Uterus (tissue), 3 donors: ENCODE measurements at regions not wholly inside any gene's neighbourhood (a gene's known extent, or its start where the extent isn't known, plus 50 kb on each side); places are given as distances from the start of the nearest gene placed in this dataset.

ENCODE experiments used
- DNase-seq, 2 donors: peaks; one replicate each; pipeline ENCODE4 v3.0.0-alpha.2; 2019 to 2020
- H3K27ac ChIP-seq, 2 donors: fragments of 200-600 bp; sonication (generic); 1 replicate in 1 of 2; 2 replicates in 1 of 2; pipeline ENCODE4 v1.5.1; 2016 to 2018
- H3K27me3 ChIP-seq, 2 donors: fragments of 200-600 bp; sonication (generic); one replicate each; pipeline ENCODE4 v1.5.1; 2018 to 2019; ENCODE audit warnings: control low read depth in 1 of 2
- H3K36me3 ChIP-seq, 2 donors: fragments of 200-600 bp; sonication (generic); one replicate each; pipeline ENCODE4 v1.5.1; 2019; ENCODE audit warnings: control low read depth in 1 of 2
- H3K4me1 ChIP-seq, 2 donors: fragments of 200-600 bp; sonication (generic); one replicate each; pipeline ENCODE4 v1.5.1; 2018 to 2019; ENCODE audit warnings: control low read depth in 1 of 2
- H3K4me3 ChIP-seq, 2 donors: fragments of 200-600 bp; sonication (generic); 1 replicate in 1 of 2; 2 replicates in 1 of 2; pipeline ENCODE4 v1.5.1; 2018 to 2019; ENCODE audit warnings: mild to moderate bottlenecking in 1 of 2
- H3K9me3 ChIP-seq, 2 donors: fragments of 200-600 bp; sonication (generic); one replicate each; pipeline ENCODE4 v1.5.1; 2019; ENCODE audit warnings: control low read depth in 1 of 2
- CTCF ChIP-seq, 4 experiments: fragments of 200-600 bp in 2 of 4; fragments of 450-650 bp in 2 of 4; sonication (generic) in 2 of 4; IDR thresholded peaks; one replicate each; pipeline ENCODE4 v1.5.1; 2016 to 2019; ENCODE audit warnings: antibody characterized with exemption in 4 of 4, mild to moderate bottlenecking in 2 of 4, moderate library complexity in 1 of 4
- POLR2A ChIP-seq, 2 donors: fragments of 450-650 bp; IDR thresholded peaks; one replicate each; pipeline ENCODE4 v1.6.1; 2016; ENCODE audit warnings: antibody characterized with exemption in 2 of 2, mild to moderate bottlenecking in 1 of 2, moderate library complexity in 1 of 2
- intact Hi-C: fragments of 100-400 bp; cut with DNase I; formaldehyde crosslinking; loops from one replicate; pipeline ENCODE4 v1.15.1; 2023; ENCODE audit warnings: low total_unique reads
- donor health status: DM: yes; HTN: yes; CAD: no.

- no peak for DNase-seq
- H3K36me3 ChIP-seq, result no peaks in the 10 kb centered on the region
- no peaks in the 10 kb centered on the region for H3K27me3 ChIP-seq
- intact Hi-C loops, result no loop called here
- no peak overlapping the region for H3K4me3 ChIP-seq
- TF ChIP-seq POLR2A (IDR thresholded peaks at IDR 0.05) (no peak), CTCF (IDR thresholded peaks at IDR 0.05) (no peak)
- no peak overlapping the region for H3K27ac ChIP-seq
- H3K4me1 ChIP-seq, result no peaks in the 10 kb centered on the region
- H3K9me3 ChIP-seq, result no peaks in the 10 kb centered on the region
Observed at GRCh38 chr13:79830426-79830825, 349.5 kb downstream of the NDFIP2 start.

- TF ChIP-seq POLR2A (IDR thresholded peaks at IDR 0.05) (no peak), CTCF (IDR thresholded peaks at IDR 0.05) (no peak)
- H3K36me3 ChIP-seq, result no peaks in the 10 kb centered on the region
- intact Hi-C loops, result no loop called here
- DNase-seq, result no peak
- no peaks in the 10 kb centered on the region for H3K27me3 ChIP-seq
- no peak overlapping the region for H3K4me3 ChIP-seq
- no peaks in the 10 kb centered on the region for H3K4me1 ChIP-seq
- H3K27ac ChIP-seq, result no peak overlapping the region
- H3K9me3 ChIP-seq, result no peaks in the 10 kb centered on the region
Observed at GRCh38 chr13:79829880-79830279, 348.9 kb downstream of the NDFIP2 start.

- Histone ChIP-seq H3K27me3 (no peaks in the 10 kb centered on the region), H3K4me1 (no peaks in the 10 kb centered on the region), H3K4me3 (no peak overlapping the region), H3K36me3 (no peaks in the 10 kb centered on the region), H3K9me3 (no peaks in the 10 kb centered on the region), H3K27ac (no peak overlapping the region)
- intact Hi-C loops, result no loop called here
- no peak for DNase-seq
- TF ChIP-seq POLR2A (IDR thresholded peaks at IDR 0.05) (no peak), CTCF (IDR thresholded peaks at IDR 0.05) (no peak)
Observed at GRCh38 chr13:79825959-79826358, 345.0 kb downstream of the NDFIP2 start.

- intact Hi-C loops, result no loop called here
- H3K27ac ChIP-seq, result no peak overlapping the region
- TF ChIP-seq POLR2A (IDR thresholded peaks at IDR 0.05) (no peak), CTCF (IDR thresholded peaks at IDR 0.05) (no peak)
- no peaks in the 10 kb centered on the region for H3K9me3 ChIP-seq
- H3K4me1 ChIP-seq, result no peaks in the 10 kb centered on the region
- no peak overlapping the region for H3K4me3 ChIP-seq
- H3K27me3 ChIP-seq, result no peaks in the 10 kb centered on the region
- DNase-seq, result no peak
- peaks cover 0 to 2% of the 10 kb centered on the region in 2 donors for H3K36me3 ChIP-seq
Observed at GRCh38 chr13:79815041-79815440, 334.1 kb downstream of the NDFIP2 start.

- DNase-seq, result no peak
- H3K9me3 ChIP-seq, result no peaks in the 10 kb centered on the region
- H3K27ac ChIP-seq, result no peak overlapping the region
- peaks cover 0 to 2% of the 10 kb centered on the region in 2 donors for H3K36me3 ChIP-seq
- H3K4me3 ChIP-seq, result no peak overlapping the region
- H3K4me1 ChIP-seq, result no peaks in the 10 kb centered on the region
- intact Hi-C loops, result no loop called here
- no peak for TF ChIP-seq POLR2A (IDR thresholded peaks at IDR 0.05)
- no peaks in the 10 kb centered on the region for H3K27me3 ChIP-seq
Observed at GRCh38 chr13:79812070-79812850, 331.3 kb downstream of the NDFIP2 start.
